SHP77 treated with DMSO at 0.1 percent for 48 hours (cell line): ENCODE measurements at regions not wholly inside any gene's neighbourhood (a gene's known extent, or its start where the extent isn't known, plus 50 kb on each side); places are given as distances from the start of the nearest gene placed in this dataset.
A peak's percentile ranks its signal among the peaks of the same experiment; 100 is the strongest.

ENCODE experiments used
- DNase-seq: peaks from one replicate; lab custom pipeline; 2025; lab: John Stamatoyannopoulos, UW

GRCh38 chr5:69033690-69034089, 60.1 kb upstream of the SLC30A5 start:
- DNase-seq: no peak

- no peak for DNase-seq
These were observed 58.9 kb upstream of the SLC30A5 start for GRCh38 chr5:69034898-69035297.

- DNase-seq: no peak
These were observed 58.1 kb upstream of the SLC30A5 start for GRCh38 chr5:69035665-69036064.

- no peak for DNase-seq
These were observed 55.3 kb upstream of the SLC30A5 start for GRCh38 chr5:69038539-69038938.

- DNase-seq: no peak
These were observed 54.0 kb upstream of the SLC30A5 start for GRCh38 chr5:69039829-69040228.

- DNase-seq: no peak
These were observed 51.3 kb upstream of the SLC30A5 start for GRCh38 chr5:69042500-69042899.

- DNase-seq: peak; percentile 92
These were observed 50.7 kb upstream of the SLC30A5 start for GRCh38 chr5:69042915-69043654.

GRCh38 chr5:69043655-69043996, 50.2 kb upstream of the SLC30A5 start:
- DNase-seq: no peak
